IMR-90 (cell line): ENCODE measurements at regions not wholly inside any gene's neighbourhood (a gene's known extent, or its start where the extent isn't known, plus 50 kb on each side); places are given as distances from the start of the nearest gene placed in this dataset.
A peak's percentile ranks its signal among the peaks of the same experiment; 100 is the strongest.

ENCODE experiments used
- ATAC-seq: fragments of 200-7000 bp; cut with Tn5 transposase; 2 replicates; pipeline ENCODE4 v1.9.1; 2020; ENCODE audit warnings: low read depth, mild to moderate bottlenecking, moderate library complexity
- BruUV-seq: library from RNA; stranded (reverse); fragments of 400-500 nt; replicated peaks from 2 replicates; lab custom pipeline; 2021; lab: Mats Ljungman, UMichigan
- CTCF ChIA-PET: fragments of 300-600 bp; formaldehyde crosslinking; extraction: SDS; loops from one replicate; lab custom pipeline; 2021; ENCODE audit warnings: antibody characterized with exemption; lab: Yijun Ruan, JAX
- POLR2A ChIA-PET: fragments of 300-600 bp; sonication (Branson Sonifier 250); formaldehyde crosslinking; loops from one replicate; lab custom pipeline; 2022; ENCODE audit warnings: antibody characterized with exemption; ENCODE audit not compliant: unreplicated experiment; lab: Charles Lee
- DNase-seq: peaks from one replicate; pipeline ENCODE4 v3.0.0; 2013
- H2AFZ ChIP-seq: replicated peaks from 2 replicates; pipeline ENCODE3; 2013; ENCODE audit warnings: low read length, mild to moderate bottlenecking; ENCODE audit not compliant: poor library complexity
- H2AK5ac ChIP-seq: 2 replicates; pipeline ENCODE4 v1.6.1; 2013; ENCODE audit warnings: low read depth, low read length, inconsistent platforms
- H2AK9ac ChIP-seq: replicated peaks from 2 replicates; pipeline ENCODE3; 2013; ENCODE audit warnings: mild to moderate bottlenecking, low read depth, low read length, moderate library complexity; ENCODE audit not compliant: poor library complexity
- H2BK120ac ChIP-seq: 2 replicates; pipeline ENCODE4 v1.6.1; 2013; ENCODE audit warnings: low read depth, low read length, inconsistent platforms
- H2BK15ac ChIP-seq: 3 replicates; pipeline ENCODE4 v1.6.1; 2013; ENCODE audit warnings: low read depth, low read length, inconsistent platforms
- H2BK20ac ChIP-seq: 2 replicates; pipeline ENCODE4 v1.6.1; 2013; ENCODE audit warnings: low read depth, mild to moderate bottlenecking, inconsistent platforms, low read length, moderate library complexity
- H2BK5ac ChIP-seq: 2 replicates; pipeline ENCODE4 v1.6.1; 2013; ENCODE audit warnings: mild to moderate bottlenecking, low read depth, low read length, inconsistent platforms; ENCODE audit not compliant: poor library complexity, severe bottlenecking
- H3K14ac ChIP-seq: replicated peaks from 2 replicates; pipeline ENCODE4 v1.6.1; 2013; ENCODE audit warnings: low read depth, low read length, inconsistent platforms
- H3K18ac ChIP-seq: 2 replicates; pipeline ENCODE4 v1.6.1; 2013; ENCODE audit warnings: low read depth, low read length, control low read depth
- H3K23ac ChIP-seq: 2 replicates; pipeline ENCODE4 v1.6.1; 2013; ENCODE audit warnings: low read depth, low read length, inconsistent platforms
- H3K27ac ChIP-seq: 2 replicates; pipeline ENCODE4 v1.5.1; 2013; ENCODE audit warnings: mild to moderate bottlenecking, control low read depth, low read length; ENCODE audit not compliant: insufficient read depth
- H3K27me3 ChIP-seq: 2 replicates; pipeline ENCODE4 v1.6.1; 2013; ENCODE audit warnings: low read length; ENCODE audit not compliant: control insufficient read depth, insufficient read depth
- H3K36me3 ChIP-seq: 2 replicates; pipeline ENCODE4 v1.6.1; 2013; ENCODE audit warnings: low read length, mixed read lengths; ENCODE audit not compliant: control insufficient read depth, insufficient read depth
- H3K4ac ChIP-seq: 2 replicates; pipeline ENCODE4 v1.6.1; 2013; ENCODE audit warnings: low read depth, low read length, inconsistent platforms
- H3K4me1 ChIP-seq: 2 replicates; pipeline ENCODE4 v1.6.1; 2013; ENCODE audit warnings: low read length, mixed read lengths; ENCODE audit not compliant: control insufficient read depth, insufficient read depth
- H3K4me2 ChIP-seq: 2 replicates; pipeline ENCODE4 v1.6.1; 2013; ENCODE audit warnings: low read depth, mild to moderate bottlenecking, control low read depth, low read length, moderate library complexity
- H3K4me3 ChIP-seq: 2 replicates; pipeline ENCODE4 v1.5.1; 2013; ENCODE audit warnings: low read depth, mild to moderate bottlenecking, control low read depth, low read length, moderate library complexity; ENCODE audit not compliant: insufficient read depth
- H3K56ac ChIP-seq: 2 replicates; pipeline ENCODE4 v1.6.1; 2013; ENCODE audit warnings: low read length, inconsistent platforms; ENCODE audit not compliant: insufficient read depth; ENCODE audit errors: extremely low read depth
- H3K79me1 ChIP-seq, 2 experiments: 2 replicates each; pipeline ENCODE4 v1.6.1; 2013; ENCODE audit warnings: low read length in 2 of 2, inconsistent platforms in 1 of 2, low read depth in 1 of 2
- H3K9ac ChIP-seq: 2 replicates; pipeline ENCODE4 v1.6.1; 2013; ENCODE audit warnings: low read depth, low read length, control low read depth
- H3K9me1 ChIP-seq: 2 replicates; pipeline ENCODE4 v1.6.1; 2013; ENCODE audit warnings: low read length, inconsistent platforms; ENCODE audit not compliant: insufficient read depth
- H3K9me3 ChIP-seq: 2 replicates; pipeline ENCODE4 v1.6.1; 2013; ENCODE audit warnings: low read length; ENCODE audit not compliant: control insufficient read depth, insufficient read depth
- H4K20me1 ChIP-seq: 2 replicates; pipeline ENCODE4 v1.6.1; 2013; ENCODE audit warnings: low read length, inconsistent platforms; ENCODE audit not compliant: insufficient read depth
- H4K5ac ChIP-seq: 2 replicates; pipeline ENCODE4 v1.6.1; 2013; ENCODE audit warnings: mild to moderate bottlenecking, low read depth, low read length, control low read depth
- H4K8ac ChIP-seq, 2 experiments: 2 replicates each; pipeline ENCODE4 v1.6.1; 2013; ENCODE audit warnings: low read depth in 2 of 2, low read length in 2 of 2, control low read depth in 1 of 2, inconsistent platforms in 1 of 2
- H4K91ac ChIP-seq: 2 replicates; pipeline ENCODE4 v1.6.1; 2013; ENCODE audit warnings: low read depth, low read length, inconsistent platforms; ENCODE audit not compliant: insufficient read depth
- BHLHE40 ChIP-seq: fragments of 150-350 bp; IDR thresholded peaks from 2 replicates; pipeline ENCODE4 v1.6.1; 2016; ENCODE audit warnings: mild to moderate bottlenecking, low read depth, low read length
- CEBPB ChIP-seq: IDR thresholded peaks from 2 replicates; pipeline ENCODE4 v1.6.1; 2012; ENCODE audit warnings: low read depth, low read length, improper control_type of control experiment
- CHD1 ChIP-seq: IDR thresholded peaks from 2 replicates; pipeline ENCODE4 v1.6.1; 2012; ENCODE audit warnings: low read depth, low read length, improper control_type of control experiment
- CTCF ChIP-seq: conservative IDR thresholded peaks from 2 replicates; pipeline ENCODE4 v1.5.1; 2012; ENCODE audit warnings: mild to moderate bottlenecking, low read depth, low read length, improper control_type of control experiment
- ELK1 ChIP-seq: fragments of 150-350 bp; IDR thresholded peaks from 2 replicates; pipeline ENCODE4 v1.6.1; 2016; ENCODE audit warnings: low read depth, mild to moderate bottlenecking, low read length, moderate library complexity, borderline replicate concordance
- FOS ChIP-seq: fragments of 150-350 bp; IDR thresholded peaks from 2 replicates; pipeline ENCODE4 v1.6.1; 2016; ENCODE audit warnings: low read depth, low read length
- MAFK ChIP-seq: IDR thresholded peaks from 2 replicates; pipeline ENCODE4 v1.6.1; 2012; ENCODE audit warnings: low read depth, low read length, improper control_type of control experiment
- MAZ ChIP-seq: IDR thresholded peaks from 2 replicates; pipeline ENCODE4 v1.6.1; 2012; ENCODE audit warnings: low read depth, mild to moderate bottlenecking, low read length, improper control_type of control experiment, moderate library complexity, borderline replicate concordance
- MXI1 ChIP-seq: IDR thresholded peaks from 2 replicates; pipeline ENCODE4 v1.6.1; 2012; ENCODE audit warnings: low read depth, mild to moderate bottlenecking, low read length, moderate library complexity, borderline replicate concordance
- NFE2L2 ChIP-seq: fragments of 150-350 bp; IDR thresholded peaks from 2 replicates; pipeline ENCODE4 v1.6.1; 2016; ENCODE audit warnings: low read depth, mild to moderate bottlenecking, low read length
- POLR2A ChIP-seq: IDR thresholded peaks from 2 replicates; pipeline ENCODE4 v1.6.1; 2012; ENCODE audit warnings: mild to moderate bottlenecking, low read depth, low read length
- RAD21 ChIP-seq: IDR thresholded peaks from 2 replicates; pipeline ENCODE4 v1.6.1; 2012; ENCODE audit warnings: low read length, improper control_type of control experiment
- RCOR1 ChIP-seq: IDR thresholded peaks from 2 replicates; pipeline ENCODE4 v1.6.1; 2012; ENCODE audit warnings: mild to moderate bottlenecking, low read length, improper control_type of control experiment; ENCODE audit not compliant: insufficient replicate concordance
- RFX5 ChIP-seq: IDR thresholded peaks from 2 replicates; pipeline ENCODE4 v1.8.0; 2012; ENCODE audit warnings: low read depth, mild to moderate bottlenecking, low read length, moderate library complexity
- SMC3 ChIP-seq: fragments of 150-350 bp; IDR thresholded peaks from 2 replicates; pipeline ENCODE4 v1.6.1; 2016; ENCODE audit warnings: low read depth, mild to moderate bottlenecking, antibody characterized with exemption, low read length, moderate library complexity
- USF2 ChIP-seq: fragments of 150-350 bp; IDR thresholded peaks from 2 replicates; pipeline ENCODE4 v1.6.1; 2017; ENCODE audit warnings: mild to moderate bottlenecking, antibody characterized with exemption, low read length, low read depth
- WGBS, 2 experiments: methylation state at CpG; one replicate each; pipeline versions ENCODE4 v1.1.5 to v1.1.7; 2013; ENCODE audit warnings: missing lambda C conversion rate in 2 of 2; ENCODE audit not compliant: insufficient read length in 1 of 2; ENCODE audit errors: extremely low coverage in 2 of 2; 5-methylcytosine and 5-hydroxymethylcytosine counted together
- dilution Hi-C: fragments of 300-500 bp; cut with HindIII; formaldehyde crosslinking; loops from one replicate; pipeline ENCODE4 v1.14.3; 2018; ENCODE audit warnings: low sequenced_read_pairs; ENCODE audit not compliant: unreplicated experiment
- in situ Hi-C: fragments of 300-500 bp; cut with MboI; formaldehyde crosslinking; loops from 3 replicates; pipeline ENCODE4 v1.14.3; 2019; ENCODE audit warnings: low sequenced_read_pairs, inconsistent platforms, mixed read lengths
- intact Hi-C: fragments of 100-400 bp; cut with micrococcal nuclease; formaldehyde crosslinking; loops from 2 replicates; pipeline ENCODE4 v1.10.0; 2022

- dilution Hi-C loops: no loop called here
- DNase-seq: peak; percentile 32
- Histone ChIP-seq H3K18ac (no peak overlapping the region), H3K36me3 (no peaks in the 10 kb centered on the region), H3K4ac (peak overlapping the region; percentile 42), H3K4me2 (no peak overlapping the region), H4K91ac (peak overlapping the region; percentile 17; the same call in 1 of the 2 replicates), H4K20me1 (no peaks in the 10 kb centered on the region), H4K8ac (no peak overlapping the region), H3K14ac (peak overlapping the region; percentile 22; the same call in 1 of the 2 replicates), H3K27me3 (no peaks in the 10 kb centered on the region), H3K27ac (no peak overlapping the region), H2BK120ac (peak overlapping the region; percentile 18; the same call in 1 of the 2 replicates), H3K56ac (no peak overlapping the region), H2BK20ac (0 out of 2 replicates have a peak overlapping the region, but pooled peaks have one; percentile 62), H2AK9ac (no peak overlapping the region), H3K9ac (no peak overlapping the region), H3K23ac (no peak overlapping the region), H2BK15ac (peak overlapping the region; percentile 27; the same call in 1 of the 3 replicates), H3K9me3 (no peaks in the 10 kb centered on the region), H2AK5ac (peak overlapping the region; percentile 78; the same call in 1 of the 2 replicates), H2AFZ (no peak overlapping the region), H3K9me1 (no peaks in the 10 kb centered on the region), H3K79me1 (no peaks in the 10 kb centered on the region), H2BK5ac (no peak overlapping the region), H3K4me1 (peaks cover 9% of the 10 kb centered on the region; the same call in 1 of the 2 replicates), H3K4me3 (no peak overlapping the region), H4K5ac (no peak overlapping the region)
- intact Hi-C loops: no loop called here
- in situ Hi-C loops: no loop called here
- 100% methylated on average over 1 of the region's 2 CpGs; no CpG with 5 or more reads in 1 of the 2 experiments for WGBS, 2 experiments
- ATAC-seq: peak; percentile 59
- CTCF ChIA-PET: no interaction called here
- TF ChIP-seq CEBPB: no peak
- TF ChIP-seq NFE2L2: no peak
- no peak for TF ChIP-seq FOS
- no peak for TF ChIP-seq POLR2A
- TF ChIP-seq MXI1: no peak
- no peak for TF ChIP-seq ELK1
- no peak for TF ChIP-seq RCOR1
- TF ChIP-seq RAD21: no peak
- no peak for TF ChIP-seq MAFK
- no peak for TF ChIP-seq BHLHE40
- no peak for TF ChIP-seq MAZ
- TF ChIP-seq RFX5: no peak
- no peak for TF ChIP-seq SMC3
- TF ChIP-seq CTCF: no peak
- TF ChIP-seq CHD1: no peak
- no peak for TF ChIP-seq USF2
- POLR2A ChIA-PET: no interaction called here
- BruUV-seq: no TSS peak
Measured at GRCh38 chr5:56309262-56309826, 76.2 kb upstream of the ANKRD55 start.
